Mesodermal cell (in vitro differentiated cells): ENCODE measurements at regions not wholly inside any gene's neighbourhood (a gene's known extent, or its start where the extent isn't known, plus 50 kb on each side); places are given as distances from the start of the nearest gene placed in this dataset.

Experiments
- H3K27ac ChIP-seq: 2 replicates; pipeline ENCODE4 v1.7.0; 2013; ENCODE audit warnings: mild to moderate bottlenecking, low read depth, low read length, moderate library complexity; ENCODE audit not compliant: severe bottlenecking
- H3K36me3 ChIP-seq: 2 replicates; pipeline ENCODE4 v1.7.1; 2013; ENCODE audit warnings: mild to moderate bottlenecking, low read length, moderate library complexity; ENCODE audit not compliant: control insufficient read depth, insufficient read depth
- H3K4me1 ChIP-seq: one replicate; pipeline ENCODE4 v1.7.1; 2013; ENCODE audit warnings: mild to moderate bottlenecking, low read length; ENCODE audit not compliant: insufficient read depth, control insufficient read depth, poor library complexity, severe bottlenecking
- H3K4me3 ChIP-seq: 2 replicates; pipeline ENCODE4 v1.7.0; 2013; ENCODE audit warnings: low read length, control low read depth, mild to moderate bottlenecking; ENCODE audit not compliant: insufficient read depth, poor library complexity, severe bottlenecking; ENCODE audit errors: extremely low read depth
- H3K9me3 ChIP-seq: 2 replicates; pipeline ENCODE4 v1.7.1; 2013; ENCODE audit warnings: mild to moderate bottlenecking, low read length, moderate library complexity; ENCODE audit not compliant: control insufficient read depth
- WGBS, 2 experiments: methylation state at CpG; one replicate each; pipeline ENCODE4 v1.1.5; 2013; ENCODE audit warnings: missing lambda C conversion rate in 2 of 2; ENCODE audit not compliant: insufficient coverage in 2 of 2; 5-methylcytosine and 5-hydroxymethylcytosine counted together

DNA sequence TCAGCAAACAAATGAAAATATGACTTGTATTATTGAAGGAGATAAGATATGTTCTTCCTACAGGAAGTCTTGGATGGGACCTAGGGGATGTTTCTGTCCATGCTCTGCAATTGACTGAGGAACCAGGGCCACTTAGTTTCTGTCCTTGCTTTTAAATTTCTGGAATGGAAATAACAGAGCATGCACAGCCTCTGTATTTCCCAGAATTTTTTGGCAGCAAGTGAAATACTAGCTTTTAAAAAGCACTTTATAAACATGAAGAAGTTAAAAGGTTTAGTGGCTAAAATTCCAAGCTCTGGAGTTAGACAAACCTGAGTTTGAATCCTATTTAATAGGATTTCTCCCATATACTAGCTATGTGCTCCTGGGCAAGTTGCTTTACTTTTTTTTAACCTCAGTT is 127.7 kb upstream of the FZD8 start:
- no peak overlapping the region for H3K4me3 ChIP-seq
- H3K4me1 ChIP-seq: peaks cover 29% of the 10 kb centered on the region
- H3K9me3 ChIP-seq: no peaks in the 10 kb centered on the region
- H3K27ac ChIP-seq: no peak overlapping the region
- H3K36me3 ChIP-seq: no peaks in the 10 kb centered on the region

DNA sequence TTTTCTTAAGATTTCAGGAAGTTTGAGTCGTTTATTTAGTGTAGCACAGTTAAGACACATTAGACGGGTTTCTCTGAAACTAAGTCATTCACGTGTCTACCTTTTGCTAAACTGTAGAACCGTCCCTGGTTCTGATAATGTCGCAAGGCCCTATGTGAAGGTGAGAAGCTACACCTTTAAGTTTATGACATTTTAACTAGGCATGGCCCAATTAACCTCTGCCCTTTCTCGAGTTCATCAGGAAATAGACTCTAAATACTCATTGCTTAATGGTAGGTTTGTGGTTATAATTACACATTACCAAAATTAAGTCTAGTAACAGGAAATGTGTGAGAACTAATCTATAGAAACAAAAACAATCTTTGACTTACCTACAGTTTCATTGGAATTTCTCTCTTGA is 126.6 kb upstream of the FZD8 start:
- Histone ChIP-seq H3K27ac (no peak overlapping the region), H3K36me3 (no peaks in the 10 kb centered on the region), H3K4me1 (peaks cover 29% of the 10 kb centered on the region), H3K4me3 (no peak overlapping the region), H3K9me3 (no peaks in the 10 kb centered on the region)
- WGBS, 2 experiments: 85 to 94% methylated on average over 5 of the region's 6 CpGs

- Histone ChIP-seq H3K4me3 (no peak overlapping the region), H3K27ac (no peak overlapping the region), H3K4me1 (peaks cover 29% of the 10 kb centered on the region), H3K36me3 (no peaks in the 10 kb centered on the region), H3K9me3 (no peaks in the 10 kb centered on the region)
- 100% methylated on average over 2 of the region's 5 CpGs; no CpG with 5 or more reads in 1 of the 2 experiments for WGBS, 2 experiments
Measured at GRCh38 chr10:35768011-35768410, 125.9 kb upstream of the FZD8 start.

GRCh38 chr10:35765996-35766395 is 123.9 kb upstream of the FZD8 start:
- no peak overlapping the region for H3K27ac ChIP-seq
- H3K4me3 ChIP-seq: no peak overlapping the region
- peaks cover 20% of the 10 kb centered on the region for H3K4me1 ChIP-seq
- H3K9me3 ChIP-seq: no peaks in the 10 kb centered on the region
- H3K36me3 ChIP-seq: no peaks in the 10 kb centered on the region
- 92 to 96% methylated on average over 2 of the region's 4 CpGs for WGBS, 2 experiments

- Histone ChIP-seq H3K4me1 (peaks cover 17% of the 10 kb centered on the region), H3K27ac (no peak overlapping the region), H3K36me3 (no peaks in the 10 kb centered on the region), H3K4me3 (no peak overlapping the region), H3K9me3 (no peaks in the 10 kb centered on the region)
- WGBS, 2 experiments: 44 to 62% methylated on average over 15 to 22 of the region's 24 CpGs
Measured at GRCh38 chr10:35765066-35765527, 123.0 kb upstream of the FZD8 start.

DNA sequence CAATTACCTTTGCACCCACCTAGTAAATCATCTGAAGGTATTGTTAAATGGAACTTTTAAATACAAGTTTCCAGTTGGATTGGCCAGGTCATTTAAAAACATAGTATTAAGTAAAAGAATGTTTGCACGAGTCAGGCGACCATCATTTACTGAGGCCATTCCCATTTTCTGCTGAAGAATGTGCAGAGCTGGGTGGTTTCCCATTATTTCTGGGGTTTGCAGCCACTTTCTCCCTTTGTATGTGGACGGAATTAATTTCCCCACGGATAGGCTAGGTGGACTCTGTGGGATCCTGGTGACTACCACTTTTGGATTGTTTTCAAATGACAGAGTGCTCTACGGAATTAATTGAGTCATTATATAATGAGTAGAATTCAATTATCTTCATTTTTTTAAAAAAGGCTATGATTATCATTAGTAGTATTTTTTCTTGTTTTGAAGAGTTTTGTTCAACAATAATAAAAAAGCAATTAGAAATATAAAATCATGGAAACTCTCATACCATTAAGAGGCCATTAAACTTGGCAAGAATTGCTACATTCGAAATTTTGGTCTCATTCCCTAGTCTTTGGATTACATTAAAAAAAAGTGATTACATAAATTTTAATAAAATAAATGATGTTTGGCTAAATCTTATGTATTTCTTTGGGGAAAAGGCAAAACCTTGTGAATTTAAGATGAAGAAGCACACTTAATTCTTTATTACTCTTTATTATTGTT is 120.4 kb upstream of the FZD8 start:
- Histone ChIP-seq H3K9me3 (peaks cover 4% of the 10 kb centered on the region), H3K27ac (no peak overlapping the region), H3K4me1 (peaks cover 4% of the 10 kb centered on the region), H3K36me3 (no peaks in the 10 kb centered on the region), H3K4me3 (no peak overlapping the region)
- 94 to 100% methylated on average over 2 of the region's 6 CpGs for WGBS, 2 experiments

GRCh38 chr10:35758076-35758475 is 116.0 kb upstream of the FZD8 start:
- H3K36me3 ChIP-seq: no peaks in the 10 kb centered on the region
- no peak overlapping the region for H3K4me3 ChIP-seq
- peaks cover 4% of the 10 kb centered on the region for H3K9me3 ChIP-seq
- 92 to 93% methylated on average over 8 to 9 of the region's 9 CpGs for WGBS, 2 experiments
- no peak overlapping the region for H3K27ac ChIP-seq
- no peaks in the 10 kb centered on the region for H3K4me1 ChIP-seq

GRCh38 chr10:35754519-35754918 is 112.4 kb upstream of the FZD8 start:
- Histone ChIP-seq H3K4me3 (no peak overlapping the region), H3K27ac (no peak overlapping the region), H3K9me3 (peaks cover 4% of the 10 kb centered on the region), H3K36me3 (no peaks in the 10 kb centered on the region), H3K4me1 (no peaks in the 10 kb centered on the region)
- 82 to 93% methylated on average over 3 to 5 of the region's 5 CpGs for WGBS, 2 experiments

- Histone ChIP-seq H3K27ac (no peak overlapping the region), H3K4me1 (no peaks in the 10 kb centered on the region), H3K9me3 (no peaks in the 10 kb centered on the region), H3K4me3 (no peak overlapping the region), H3K36me3 (no peaks in the 10 kb centered on the region)
- 66 to 67% methylated on average over 6 to 7 of the region's 11 CpGs for WGBS, 2 experiments
Measured at GRCh38 chr10:35752469-35753461, 110.7 kb upstream of the FZD8 start.

DNA sequence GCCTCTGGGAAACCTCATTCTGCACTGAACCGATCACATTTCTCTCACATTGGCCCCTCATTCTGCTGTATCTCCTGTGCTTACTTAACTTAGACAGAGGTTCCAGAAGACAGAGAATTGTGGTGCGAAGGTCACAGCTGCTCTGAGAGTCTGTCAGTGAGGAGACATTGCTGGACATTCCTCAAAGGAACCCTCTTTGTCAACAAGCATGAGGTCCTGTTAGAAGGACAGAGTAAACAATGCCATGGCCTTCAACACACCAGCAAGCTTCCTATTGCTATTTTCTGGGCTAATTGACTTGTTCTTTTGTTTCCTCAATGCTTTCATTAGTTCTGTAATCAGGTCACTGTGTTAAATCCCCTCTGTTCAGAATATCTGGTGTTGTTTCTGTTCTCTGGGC is 109.3 kb upstream of the FZD8 start:
- Histone ChIP-seq H3K36me3 (no peaks in the 10 kb centered on the region), H3K27ac (no peak overlapping the region), H3K4me3 (no peak overlapping the region), H3K4me1 (no peaks in the 10 kb centered on the region), H3K9me3 (no peaks in the 10 kb centered on the region)
- WGBS, 2 experiments: 65 to 100% methylated on average over 2 of the region's 2 CpGs
